Mesenchymal stem cell (in vitro differentiated cells and primary cell): ENCODE measurements at regions not wholly inside any gene's neighbourhood (a gene's known extent, or its start where the extent isn't known, plus 50 kb on each side); places are given as distances from the start of the nearest gene placed in this dataset.

Experiments
- DNase-seq: peaks from one replicate; pipeline ENCODE4 v3.0.0-alpha.2; 2013
- H2AFZ ChIP-seq: one replicate; pipeline ENCODE4 v1.6.1; 2013; ENCODE audit warnings: low read depth, mild to moderate bottlenecking, control low read depth, inconsistent platforms, low read length, moderate library complexity
- H2AK5ac ChIP-seq: 2 replicates; pipeline ENCODE4 v1.6.1; 2013; ENCODE audit warnings: low read length, moderate library complexity, mild to moderate bottlenecking, inconsistent platforms; ENCODE audit not compliant: severe bottlenecking
- H2BK120ac ChIP-seq: one replicate; pipeline ENCODE4 v1.6.1; 2013; ENCODE audit warnings: low read depth, mild to moderate bottlenecking, inconsistent platforms, low read length, moderate library complexity
- H2BK12ac ChIP-seq, 2 experiments: one replicate each; pipeline ENCODE4 v1.6.1; 2013; ENCODE audit warnings: inconsistent platforms in 2 of 2, low read length in 2 of 2, mild to moderate bottlenecking in 2 of 2, moderate library complexity in 2 of 2, control low read depth in 1 of 2
- H2BK15ac ChIP-seq: one replicate; pipeline ENCODE4 v1.6.1; 2013; ENCODE audit warnings: mild to moderate bottlenecking, low read depth, inconsistent platforms; ENCODE audit not compliant: poor library complexity, severe bottlenecking
- H2BK5ac ChIP-seq: 2 replicates; pipeline ENCODE4 v1.6.1; 2013; ENCODE audit warnings: low read depth, mild to moderate bottlenecking, low read length, control low read depth, inconsistent platforms; ENCODE audit not compliant: poor library complexity, severe bottlenecking
- H3K14ac ChIP-seq, 2 experiments: one replicate each; pipeline ENCODE4 v1.6.1; 2013; ENCODE audit warnings: inconsistent platforms in 2 of 2, low read length in 2 of 2, control low read depth in 1 of 2, mild to moderate bottlenecking in 1 of 2, moderate library complexity in 1 of 2
- H3K18ac ChIP-seq, 2 experiments: one replicate each; pipeline ENCODE4 v1.6.1; 2013; ENCODE audit warnings: inconsistent platforms in 2 of 2, low read length in 2 of 2, control low read depth in 1 of 2, low read depth in 1 of 2, mild to moderate bottlenecking in 1 of 2
- H3K23ac ChIP-seq, 2 experiments: one replicate each; pipeline ENCODE4 v1.6.1; 2013; ENCODE audit warnings: inconsistent platforms in 2 of 2, low read length in 2 of 2, mild to moderate bottlenecking in 2 of 2, moderate library complexity in 2 of 2, control low read depth in 1 of 2
- H3K27ac ChIP-seq: 2 replicates; pipeline ENCODE4 v1.5.1; 2013; ENCODE audit warnings: mild to moderate bottlenecking, moderate library complexity, low read length, control low read depth, inconsistent platforms; ENCODE audit not compliant: poor library complexity, severe bottlenecking
- H3K27me3 ChIP-seq, 2 experiments: 2 replicates each; pipeline versions ENCODE4 v1.6.1 to v1.7.0; 2013; ENCODE audit warnings: low read length in 2 of 2, mild to moderate bottlenecking in 2 of 2, moderate library complexity in 2 of 2, control low read depth in 1 of 2, inconsistent platforms in 1 of 2; ENCODE audit not compliant: control insufficient read depth in 1 of 2, insufficient read depth in 1 of 2
- H3K36me3 ChIP-seq, 2 experiments: 2 replicates each; pipeline versions ENCODE4 v1.6.1 to v1.7.0; 2013; ENCODE audit warnings: low read length in 2 of 2, control low read depth in 1 of 2, inconsistent platforms in 1 of 2, low read depth in 1 of 2, mild to moderate bottlenecking in 1 of 2; ENCODE audit not compliant: insufficient read depth in 2 of 2, control insufficient read depth in 1 of 2
- H3K4ac ChIP-seq, 2 experiments: one replicate each; pipeline ENCODE4 v1.6.1; 2013; ENCODE audit warnings: inconsistent platforms in 2 of 2, low read length in 2 of 2, mild to moderate bottlenecking in 2 of 2, moderate library complexity in 2 of 2, control low read depth in 1 of 2, low read depth in 1 of 2
- H3K4me1 ChIP-seq: 2 replicates; pipeline ENCODE4 v1.6.1; 2013; ENCODE audit warnings: low read depth, low read length, control low read depth; ENCODE audit not compliant: control insufficient read depth, insufficient read depth
- H3K4me2 ChIP-seq: 2 replicates; pipeline ENCODE4 v1.6.1; 2013; ENCODE audit warnings: low read length, mild to moderate bottlenecking, inconsistent platforms; ENCODE audit not compliant: poor library complexity, severe bottlenecking
- H3K4me3 ChIP-seq, 2 experiments: 2 replicates each; pipeline versions ENCODE4 v1.5.1 to v1.7.0; 2013; ENCODE audit warnings: low read length in 2 of 2, mild to moderate bottlenecking in 2 of 2, control low read depth in 1 of 2, low read depth in 1 of 2; ENCODE audit not compliant: insufficient read depth in 1 of 2
- H3K79me1 ChIP-seq: replicated peaks from 2 replicates; pipeline ENCODE4 v1.6.1; 2013; ENCODE audit warnings: mild to moderate bottlenecking, control low read depth, low read length, inconsistent platforms; ENCODE audit not compliant: poor library complexity, severe bottlenecking
- H3K9ac ChIP-seq: 2 replicates; pipeline ENCODE4 v1.7.0; 2013; ENCODE audit warnings: mild to moderate bottlenecking, low read length, moderate library complexity
- H3K9me3 ChIP-seq: 2 replicates; pipeline ENCODE4 v1.7.0; 2013; ENCODE audit warnings: mild to moderate bottlenecking, low read length; ENCODE audit not compliant: control insufficient read depth
- H4K8ac ChIP-seq: one replicate; pipeline ENCODE4 v1.6.1; 2013; ENCODE audit warnings: inconsistent platforms, mild to moderate bottlenecking, low read length, moderate library complexity
- H4K91ac ChIP-seq: one replicate; pipeline ENCODE4 v1.6.1; 2013; ENCODE audit warnings: mild to moderate bottlenecking, low read length, inconsistent platforms
- WGBS: methylation state at CpG from one replicate; pipeline ENCODE4 v1.1.7; 2013; ENCODE audit warnings: mixed read lengths; 5-methylcytosine and 5-hydroxymethylcytosine counted together

GRCh38 chr6:91166271-91167046, 579.6 kb upstream of the MAP3K7 start:
- Histone ChIP-seq H2AFZ (no peak overlapping the region), H3K27ac (no peak overlapping the region), H2BK120ac (no peak overlapping the region), H3K4ac (no peak overlapping the region), H3K14ac (peak overlapping the region in 1 of 2 experiments; percentile 3), H2BK15ac (no peak overlapping the region), H3K27me3 (no peaks in the 10 kb centered on the region), H4K91ac (no peak overlapping the region), H3K4me2 (no peak overlapping the region), H2BK5ac (no peak overlapping the region), H3K79me1 (no peaks in the 10 kb centered on the region), H3K9ac (no peak overlapping the region), H2BK12ac (no peak overlapping the region), H4K8ac (no peak overlapping the region), H3K36me3 (no peaks in the 10 kb centered on the region), H3K4me1 (peaks cover 2% of the 10 kb centered on the region), H3K4me3 (peak overlapping the region in 1 of 2 experiments; percentile 68), H3K23ac (no peak overlapping the region), H2AK5ac (no peak overlapping the region), H3K18ac (no peak overlapping the region), H3K9me3 (no peaks in the 10 kb centered on the region)
- no peak for DNase-seq
- 83% methylated on average over 8 of the region's 11 CpGs for WGBS

GRCh38 chr6:91164105-91164504, 577.2 kb upstream of the MAP3K7 start:
- Histone ChIP-seq H3K9me3 (no peaks in the 10 kb centered on the region), H3K79me1 (no peaks in the 10 kb centered on the region), H2BK15ac (no peak overlapping the region), H3K27me3 (no peaks in the 10 kb centered on the region), H2BK12ac (no peak overlapping the region), H3K9ac (no peak overlapping the region), H3K4me2 (no peak overlapping the region), H2AFZ (no peak overlapping the region), H3K4ac (no peak overlapping the region), H2BK120ac (no peak overlapping the region), H3K18ac (no peak overlapping the region), H3K27ac (no peak overlapping the region), H3K4me3 (no peak overlapping the region), H4K91ac (no peak overlapping the region), H2AK5ac (no peak overlapping the region), H3K14ac (no peak overlapping the region), H3K4me1 (peaks cover 2% of the 10 kb centered on the region), H3K36me3 (no peaks in the 10 kb centered on the region), H2BK5ac (no peak overlapping the region), H4K8ac (no peak overlapping the region), H3K23ac (no peak overlapping the region)
- DNase-seq = no peak
- WGBS = 96% methylated on average over 7 of the region's 7 CpGs

DNA sequence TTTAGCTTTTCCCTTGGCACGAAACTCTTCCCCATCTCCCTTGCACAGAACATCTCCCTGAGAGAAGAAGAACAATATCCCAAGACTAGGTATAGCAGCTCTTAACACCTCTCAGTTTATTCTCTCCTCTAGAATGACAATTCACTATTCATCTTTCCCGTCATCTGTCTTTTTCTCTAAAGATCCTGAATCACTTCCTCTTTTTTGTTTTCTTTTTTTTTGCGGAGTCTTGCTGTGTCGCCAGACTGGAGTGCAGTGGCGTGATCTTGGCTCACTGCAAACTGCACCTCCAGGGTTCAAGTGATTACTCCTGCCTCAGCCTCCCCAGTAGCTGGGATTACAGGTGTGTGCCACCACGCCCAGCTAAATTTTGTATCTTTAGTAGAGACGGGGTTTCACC, 574.4 kb upstream of the MAP3K7 start:
- H2BK120ac ChIP-seq = no peak overlapping the region
- no peak overlapping the region for H2BK5ac ChIP-seq
- H3K4me1 ChIP-seq = peaks cover under 1% of the 10 kb centered on the region
- H3K79me1 ChIP-seq = no peaks in the 10 kb centered on the region
- H2BK15ac ChIP-seq = no peak overlapping the region
- H3K27me3 ChIP-seq = no peaks in the 10 kb centered on the region
- no peak overlapping the region for H3K9ac ChIP-seq
- no peak overlapping the region for H4K8ac ChIP-seq
- no peak overlapping the region for H2AK5ac ChIP-seq
- no peak overlapping the region for H2BK12ac ChIP-seq
- WGBS = 93% methylated on average over 7 of the region's 7 CpGs
- H3K4me2 ChIP-seq = no peak overlapping the region
- H3K18ac ChIP-seq = no peak overlapping the region
- H3K9me3 ChIP-seq = no peaks in the 10 kb centered on the region
- H2AFZ ChIP-seq = no peak overlapping the region
- H3K4me3 ChIP-seq = no peak overlapping the region
- H4K91ac ChIP-seq = no peak overlapping the region
- no peak for DNase-seq
- H3K4ac ChIP-seq = no peak overlapping the region
- no peak overlapping the region for H3K27ac ChIP-seq
- no peak overlapping the region for H3K23ac ChIP-seq
- H3K14ac ChIP-seq = no peak overlapping the region
- no peaks in the 10 kb centered on the region for H3K36me3 ChIP-seq

GRCh38 chr6:91155129-91155785, 568.4 kb upstream of the MAP3K7 start:
- Histone ChIP-seq H3K79me1 (no peaks in the 10 kb centered on the region), H3K4me1 (peaks cover 4% of the 10 kb centered on the region), H3K14ac (no peak overlapping the region), H2BK5ac (no peak overlapping the region), H3K9ac (no peak overlapping the region), H2BK120ac (no peak overlapping the region), H3K9me3 (no peaks in the 10 kb centered on the region), H3K4ac (no peak overlapping the region), H3K4me2 (no peak overlapping the region), H3K4me3 (no peak overlapping the region), H2BK15ac (no peak overlapping the region), H2BK12ac (no peak overlapping the region), H2AFZ (no peak overlapping the region), H2AK5ac (no peak overlapping the region), H4K8ac (no peak overlapping the region), H4K91ac (no peak overlapping the region), H3K36me3 (no peaks in the 10 kb centered on the region), H3K23ac (no peak overlapping the region), H3K27ac (no peak overlapping the region), H3K27me3 (no peaks in the 10 kb centered on the region), H3K18ac (no peak overlapping the region)
- DNase-seq = no peak
- WGBS = 45% methylated on average over 5 of the region's 5 CpGs
